HepG2 (cell line): ENCODE measurements at regions not wholly inside any gene's neighbourhood (a gene's known extent, or its start where the extent isn't known, plus 50 kb on each side); places are given as distances from the start of the nearest gene placed in this dataset.

Experiments used
- ATAC-seq: fragments of 200-7000 bp; cut with Tn5 transposase; 3 replicates; pipeline ENCODE4 v1.9.1; 2020; ENCODE audit warnings: mild to moderate bottlenecking, moderate library complexity
- BruUV-seq: library from RNA; stranded (reverse); fragments of 400-500 nt; replicated peaks from 2 replicates; lab custom pipeline; 2021; lab: Mats Ljungman, UMichigan
- CTCF ChIA-PET: fragments of 300-600 bp; formaldehyde crosslinking; extraction: SDS; loops from one replicate; lab custom pipeline; 2021; ENCODE audit warnings: low total read pairs, inconsistent platforms, low intra/inter-chr PET ratio; lab: Yijun Ruan, JAX
- POLR2A ChIA-PET: fragments of 350-600 bp; sonication (Branson Sonifier 250); formaldehyde crosslinking; loops from one replicate; lab custom pipeline; 2020; ENCODE audit warnings: antibody characterized with exemption, inconsistent platforms; lab: Yijun Ruan, JAX
- DNase-seq: peaks from one replicate; pipeline ENCODE4 v3.0.0-alpha.2; 2015; ENCODE audit warnings: low spot score
- FAIRE-seq: peaks from 3 replicates; lab custom pipeline; 2011; peaks lifted over from hg19 to GRCh38; lab: Jason Lieb, UNC
- H2AFZ ChIP-seq: one replicate; pipeline ENCODE4 v1.6.1; 2011; ENCODE audit warnings: low read length, inconsistent platforms
- H3K27ac ChIP-seq: fragments of 300-600 bp; 3 replicates; pipeline ENCODE4 v1.8.0; 2011; ENCODE audit warnings: mixed run types, mild to moderate bottlenecking, mixed read lengths, low read length, inconsistent platforms; ENCODE audit not compliant: insufficient read depth; ENCODE audit errors: extremely low read length
- H3K27me3 ChIP-seq, 2 experiments: fragments of 200-600 bp in 1 of 2; 2 replicates in 1 of 2; 3 replicates in 1 of 2; pipeline versions ENCODE4 v1.6.0 to v1.8.0; 2011; ENCODE audit warnings: low read length in 2 of 2, mild to moderate bottlenecking in 2 of 2, moderate library complexity in 2 of 2, inconsistent platforms in 1 of 2; ENCODE audit not compliant: insufficient read depth in 2 of 2, control insufficient read depth in 1 of 2
- H3K36me3 ChIP-seq, 2 experiments: fragments of 200-600 bp in 1 of 2; replicated peaks in 1 of 2; 2 replicates in 1 of 2; 3 replicates in 1 of 2; pipeline versions ENCODE4 v1.5.1 to v1.8.0; 2011; ENCODE audit warnings: low read length in 2 of 2, inconsistent platforms in 1 of 2; ENCODE audit not compliant: insufficient read depth in 2 of 2, control insufficient read depth in 1 of 2
- H3K4me1 ChIP-seq: 2 replicates; pipeline ENCODE4 v1.5.1; 2012; ENCODE audit warnings: low read length, inconsistent platforms; ENCODE audit not compliant: insufficient read depth
- H3K4me2 ChIP-seq: 2 replicates; pipeline ENCODE4 v1.6.0; 2011; ENCODE audit warnings: low read depth, low read length, inconsistent platforms
- H3K4me3 ChIP-seq, 3 experiments: fragments of 200-600 bp in 1 of 3; sonication (generic), shearing (Covaris generic) in 1 of 3; replicated peaks in 1 of 3; 2 replicates each; pipeline ENCODE4 v1.5.1; 2011 to 2016; ENCODE audit warnings: low read length in 3 of 3, inconsistent platforms in 2 of 3, low read depth in 2 of 3, mild to moderate bottlenecking in 2 of 3, control low read depth in 1 of 3, mixed read lengths in 1 of 3; ENCODE audit not compliant: insufficient read depth in 1 of 3
- H3K79me2 ChIP-seq: one replicate; pipeline ENCODE4 v1.6.1; 2011; ENCODE audit warnings: low read length, inconsistent platforms; ENCODE audit not compliant: insufficient read depth
- H3K9ac ChIP-seq: 2 replicates; pipeline ENCODE4 v1.6.0; 2011; ENCODE audit warnings: mild to moderate bottlenecking, low read depth, low read length, inconsistent platforms; ENCODE audit not compliant: insufficient read depth
- H3K9me3 ChIP-seq: 2 replicates; pipeline ENCODE4 v1.5.1; 2012; ENCODE audit warnings: mild to moderate bottlenecking, low read length
- H4K20me1 ChIP-seq: 2 replicates; pipeline ENCODE4 v1.6.0; 2011; ENCODE audit warnings: inconsistent platforms, mild to moderate bottlenecking, low read length, moderate library complexity; ENCODE audit not compliant: insufficient read depth
- BHLHE40 ChIP-seq: IDR thresholded peaks from 2 replicates; pipeline ENCODE4 v1.6.1; 2011; ENCODE audit warnings: low read length, improper control_type of control experiment
- CEBPG ChIP-seq: IDR thresholded peaks from 2 replicates; pipeline ENCODE4 v1.6.1; 2016
- CREB1 ChIP-seq, 2 experiments: fragments of 450-650 bp in 1 of 2; IDR thresholded peaks; 2 replicates each; pipeline ENCODE4 v1.6.1; 2016 to 2017; ENCODE audit warnings: control low read depth in 1 of 2, mild to moderate bottlenecking in 1 of 2, missing compliant biosample characterization in 1 of 2, missing genetic modification characterization in 1 of 2
- HNF1A ChIP-seq, 2 experiments: sonication (generic) in 1 of 2; formaldehyde crosslinking in 1 of 2; IDR thresholded peaks; 2 replicates each; pipeline versions ENCODE4 v1.4.0 to v1.6.1; 2016 to 2020; ENCODE audit warnings: borderline replicate concordance in 1 of 2, low read depth in 1 of 2, mild to moderate bottlenecking in 1 of 2, missing genetic modification reagents in 1 of 2
- MED1 ChIP-seq: sonication (generic); formaldehyde crosslinking; IDR thresholded peaks from 2 replicates; pipeline ENCODE4 v1.4.0; 2020; ENCODE audit warnings: missing genetic modification reagents
- RELA ChIP-seq: sonication (generic); formaldehyde crosslinking; IDR thresholded peaks from 2 replicates; pipeline ENCODE4 v1.4.0; 2020; ENCODE audit warnings: missing genetic modification reagents
- SAP130 ChIP-seq: IDR thresholded peaks from 2 replicates; pipeline ENCODE4 v1.6.1; 2016; ENCODE audit warnings: low read depth
- SOX13 ChIP-seq, 3 experiments: fragments of 450-650 bp in 1 of 3; sonication (generic) in 1 of 3; formaldehyde crosslinking in 1 of 3; IDR thresholded peaks in 2 of 3; conservative IDR thresholded peaks in 1 of 3; 2 replicates each; pipeline versions ENCODE4 v1.5.0 to v1.6.1; 2016 to 2020; ENCODE audit warnings: antibody characterized with exemption in 1 of 3, mild to moderate bottlenecking in 1 of 3, missing compliant biosample characterization in 1 of 3, missing genetic modification reagents in 1 of 3, moderate library complexity in 1 of 3
- SOX5 ChIP-seq: IDR thresholded peaks from 2 replicates; pipeline ENCODE4 v1.6.1; 2016; ENCODE audit warnings: borderline replicate concordance
- STAG1 ChIP-seq: sonication (generic); formaldehyde crosslinking; IDR thresholded peaks from 2 replicates; pipeline ENCODE4 v1.4.0; 2020; ENCODE audit warnings: missing genetic modification reagents
- WGBS: methylation state at CpG from one replicate; pipeline ENCODE4 v1.1.6; 2017; ENCODE audit warnings: low lambda C conversion rate; 5-methylcytosine and 5-hydroxymethylcytosine counted together
- in situ Hi-C: cut with HindIII; loops from 2 replicates; pipeline ENCODE4 v1.10.0; 2017; ENCODE audit warnings: low pct_unique_long_range_greater_than_20kb; ENCODE audit not compliant: extremely low pct_ligation_motif_present
- intact Hi-C: fragments of 100-400 bp; cut with micrococcal nuclease; formaldehyde crosslinking; loops from one replicate; pipeline ENCODE4 v1.10.0; 2022; ENCODE audit not compliant: unreplicated experiment
- TF ChIP-seq, protein P1 (sequence below): sonication (generic); formaldehyde crosslinking; IDR thresholded peaks from 2 replicates; pipeline ENCODE4 v1.5.1; 2020; ENCODE audit warnings: mild to moderate bottlenecking, moderate library complexity, missing genetic modification reagents
- TF ChIP-seq, protein P2 (sequence below): sonication (generic); formaldehyde crosslinking; IDR thresholded peaks from 2 replicates; pipeline ENCODE4 v1.4.0; 2020; ENCODE audit warnings: low read depth, mild to moderate bottlenecking, missing genetic modification reagents
- TF ChIP-seq, protein P3 (sequence below): sonication (generic); formaldehyde crosslinking; IDR thresholded peaks from 2 replicates; pipeline ENCODE4 v1.4.0; 2020; ENCODE audit warnings: missing genetic modification reagents, borderline replicate concordance

GRCh38 chr10:3902054-3902808 lies 117.2 kb upstream of the KLF6 start:
- 39% methylated on average over 8 of the region's 8 CpGs for WGBS
- peak; percentile 34; the same call in 1 of the 2 replicates for TF ChIP-seq CEBPG (CRISPR knock-in tag)
- 0 out of 2 replicates have a peak, but pooled peaks have one; percentile 14 for TF ChIP-seq STAG1 (CRISPR knock-in tag)
- TF ChIP-seq SAP130 (CRISPR knock-in tag) = peak; percentile 18; the same call in 1 of the 2 replicates
- TF ChIP-seq, protein P1, sequence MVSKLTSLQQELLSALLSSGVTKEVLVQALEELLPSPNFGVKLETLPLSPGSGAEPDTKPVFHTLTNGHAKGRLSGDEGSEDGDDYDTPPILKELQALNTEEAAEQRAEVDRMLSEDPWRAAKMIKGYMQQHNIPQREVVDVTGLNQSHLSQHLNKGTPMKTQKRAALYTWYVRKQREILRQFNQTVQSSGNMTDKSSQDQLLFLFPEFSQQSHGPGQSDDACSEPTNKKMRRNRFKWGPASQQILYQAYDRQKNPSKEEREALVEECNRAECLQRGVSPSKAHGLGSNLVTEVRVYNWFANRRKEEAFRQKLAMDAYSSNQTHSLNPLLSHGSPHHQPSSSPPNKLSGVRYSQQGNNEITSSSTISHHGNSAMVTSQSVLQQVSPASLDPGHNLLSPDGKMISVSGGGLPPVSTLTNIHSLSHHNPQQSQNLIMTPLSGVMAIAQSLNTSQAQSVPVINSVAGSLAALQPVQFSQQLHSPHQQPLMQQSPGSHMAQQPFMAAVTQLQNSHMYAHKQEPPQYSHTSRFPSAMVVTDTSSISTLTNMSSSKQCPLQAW (CRISPR knock-in tag) = 0 out of 2 replicates have a peak, but pooled peaks have one; percentile 24
- peak; percentile 73; the same call in 1 of the 2 replicates for TF ChIP-seq SOX5
- TF ChIP-seq MED1 (CRISPR knock-in tag) = peak; percentile 69
- TF ChIP-seq RELA = peak; percentile 73; the same call in 1 of the 2 replicates
- TF ChIP-seq, protein P2, sequence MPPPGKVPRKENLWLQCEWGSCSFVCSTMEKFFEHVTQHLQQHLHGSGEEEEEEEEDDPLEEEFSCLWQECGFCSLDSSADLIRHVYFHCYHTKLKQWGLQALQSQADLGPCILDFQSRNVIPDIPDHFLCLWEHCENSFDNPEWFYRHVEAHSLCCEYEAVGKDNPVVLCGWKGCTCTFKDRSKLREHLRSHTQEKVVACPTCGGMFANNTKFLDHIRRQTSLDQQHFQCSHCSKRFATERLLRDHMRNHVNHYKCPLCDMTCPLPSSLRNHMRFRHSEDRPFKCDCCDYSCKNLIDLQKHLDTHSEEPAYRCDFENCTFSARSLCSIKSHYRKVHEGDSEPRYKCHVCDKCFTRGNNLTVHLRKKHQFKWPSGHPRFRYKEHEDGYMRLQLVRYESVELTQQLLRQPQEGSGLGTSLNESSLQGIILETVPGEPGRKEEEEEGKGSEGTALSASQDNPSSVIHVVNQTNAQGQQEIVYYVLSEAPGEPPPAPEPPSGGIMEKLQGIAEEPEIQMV (CRISPR knock-in tag) = no peak
- TF ChIP-seq CREB1 (IDR thresholded peaks at IDR 0.05) = peak; percentile 47; the same call in 1 of the 2 replicates
- no peak for TF ChIP-seq CREB1 (CRISPR knock-in tag; IDR thresholded peaks at IDR 0.05)
- TF ChIP-seq SOX13 (IDR thresholded peaks at IDR 0.05) = no peak
- TF ChIP-seq SOX13 (CRISPR knock-in tag; conservative IDR thresholded peaks at IDR 0.05 in 1 of 2, IDR thresholded peaks at IDR 0.05 in 1 of 2) = peak in 1 of 2 experiments; percentile 48; a peak in 1 of 4 replicates
- TF ChIP-seq BHLHE40 = peak; percentile 71
- TF ChIP-seq, protein P3, sequence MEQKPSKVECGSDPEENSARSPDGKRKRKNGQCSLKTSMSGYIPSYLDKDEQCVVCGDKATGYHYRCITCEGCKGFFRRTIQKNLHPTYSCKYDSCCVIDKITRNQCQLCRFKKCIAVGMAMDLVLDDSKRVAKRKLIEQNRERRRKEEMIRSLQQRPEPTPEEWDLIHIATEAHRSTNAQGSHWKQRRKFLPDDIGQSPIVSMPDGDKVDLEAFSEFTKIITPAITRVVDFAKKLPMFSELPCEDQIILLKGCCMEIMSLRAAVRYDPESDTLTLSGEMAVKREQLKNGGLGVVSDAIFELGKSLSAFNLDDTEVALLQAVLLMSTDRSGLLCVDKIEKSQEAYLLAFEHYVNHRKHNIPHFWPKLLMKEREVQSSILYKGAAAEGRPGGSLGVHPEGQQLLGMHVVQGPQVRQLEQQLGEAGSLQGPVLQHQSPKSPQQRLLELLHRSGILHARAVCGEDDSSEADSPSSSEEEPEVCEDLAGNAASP = peak; percentile 28; the same call in 1 of the 2 replicates
- 0 out of 2 replicates have a peak, but pooled peaks have one; percentile 34 for TF ChIP-seq HNF1A (IDR thresholded peaks at IDR 0.05; ENCODE audit: low read depth)
- no peak for TF ChIP-seq HNF1A (CRISPR knock-in tag; IDR thresholded peaks at IDR 0.05; ENCODE audit: borderline replicate concordance)

More at GRCh38 chr10:3902054-3902808, 117.2 kb upstream of the KLF6 start:
- Histone ChIP-seq H3K4me2 (peak overlapping the region; percentile 39), H4K20me1 (no peaks in the 10 kb centered on the region), H3K27me3 (no peaks in the 10 kb centered on the region), H3K9me3 (no peaks in the 10 kb centered on the region), H3K4me1 (peaks cover 39% of the 10 kb centered on the region), H3K79me2 (no peaks in the 10 kb centered on the region), H3K27ac (peak overlapping the region; percentile 33), H3K9ac (peak overlapping the region; percentile 46), H2AFZ (no peak overlapping the region), H3K36me3 (no peaks in the 10 kb centered on the region), H3K4me3 (no peak overlapping the region)
- no TSS peak for BruUV-seq
- in situ Hi-C loops (no loop called here), intact Hi-C loops (no loop called here)
- FAIRE-seq (no peak), ATAC-seq (no peak), DNase-seq (peak; percentile 38)
- ChIA-PET POLR2A (interaction anchor here (1.6 to 2.3 kb wide), 2 partner anchors 92 to 117 kb away, joined by 9 to 10 read pairs; partner anchors contain the start of gene KLF6), CTCF (no interaction called here)
